ENCODE measurements at regions not wholly inside any gene's neighbourhood (a gene's known extent, or its start where the extent isn't known, plus 50 kb on each side); places are given as distances from the start of the nearest gene placed in this dataset.

GRCh38 chr5:14017904-14018303 lies 73.4 kb upstream of the DNAH5 start:
- Histone ChIP-seq H3K27me3 (no peaks in the 10 kb centered on the region), H3K36me3 (no peaks in the 10 kb centered on the region), H3K4me3 (no peak overlapping the region), H3K9ac (ENCODE audit: low read depth in 2 of 2, low read length in 2 of 2) (no peak overlapping the region), H3K4me1 (no peaks in the 10 kb centered on the region), H3K27ac (no peak overlapping the region), H3K9me3 (no peaks in the 10 kb centered on the region)
- no peak for DNase-seq
- TF ChIP-seq CTCF (IDR thresholded peaks at IDR 0.05), result no peak
- intact Hi-C loops (cut with DNase I), result no loop called here

GRCh38 chr5:14016549-14016948 lies 72.1 kb upstream of the DNAH5 start:
- no peaks in the 10 kb centered on the region for H3K9me3 ChIP-seq
- no peak overlapping the region for H3K27ac ChIP-seq
- intact Hi-C loops (cut with DNase I), result no loop called here
- DNase-seq, result no peak
- H3K4me3 ChIP-seq, result no peak overlapping the region
- H3K4me1 ChIP-seq, result no peaks in the 10 kb centered on the region
- TF ChIP-seq CTCF (IDR thresholded peaks at IDR 0.05), result no peak
- H3K9ac ChIP-seq (ENCODE audit: low read depth in 2 of 2, low read length in 2 of 2), result no peak overlapping the region
- H3K36me3 ChIP-seq, result no peaks in the 10 kb centered on the region
- H3K27me3 ChIP-seq, result no peaks in the 10 kb centered on the region

- no peaks in the 10 kb centered on the region for H3K36me3 ChIP-seq
- peak; percentile 83 for DNase-seq
- no peaks in the 10 kb centered on the region for H3K27me3 ChIP-seq
- intact Hi-C loops (cut with DNase I), result no loop called here
- peak overlapping the region; percentile 26 to 40 for H3K9ac ChIP-seq (ENCODE audit: low read depth in 2 of 2, low read length in 2 of 2)
- no peak for TF ChIP-seq CTCF (IDR thresholded peaks at IDR 0.05)
- H3K4me3 ChIP-seq, result peak overlapping the region; percentile 56
- H3K9me3 ChIP-seq, result no peaks in the 10 kb centered on the region
- H3K4me1 ChIP-seq, result no peaks in the 10 kb centered on the region
- H3K27ac ChIP-seq, result no peak overlapping the region
These were observed 66.9 kb upstream of the DNAH5 start for GRCh38 chr5:14011089-14012020.

GRCh38 chr5:14009575-14009974 lies 65.1 kb upstream of the DNAH5 start:
- Histone ChIP-seq H3K9me3 (no peaks in the 10 kb centered on the region), H3K4me3 (no peak overlapping the region), H3K27ac (no peak overlapping the region), H3K9ac (ENCODE audit: low read depth in 2 of 2, low read length in 2 of 2) (no peak overlapping the region), H3K4me1 (no peaks in the 10 kb centered on the region), H3K27me3 (no peaks in the 10 kb centered on the region), H3K36me3 (no peaks in the 10 kb centered on the region)
- no peak for DNase-seq
- no peak for TF ChIP-seq CTCF (IDR thresholded peaks at IDR 0.05)
- intact Hi-C loops (cut with DNase I), result no loop called here

GRCh38 chr5:14008819-14009311 lies 64.4 kb upstream of the DNAH5 start:
- Histone ChIP-seq H3K36me3 (no peaks in the 10 kb centered on the region), H3K9me3 (no peaks in the 10 kb centered on the region), H3K4me1 (no peaks in the 10 kb centered on the region), H3K27me3 (no peaks in the 10 kb centered on the region), H3K27ac (no peak overlapping the region), H3K9ac (ENCODE audit: low read depth in 2 of 2, low read length in 2 of 2) (no peak overlapping the region), H3K4me3 (no peak overlapping the region)
- intact Hi-C loops (cut with DNase I), result no loop called here
- no peak for DNase-seq
- TF ChIP-seq CTCF (IDR thresholded peaks at IDR 0.05), result no peak
